NCI-H510A (cell line): ENCODE measurements at regions not wholly inside any gene's neighbourhood (a gene's known extent, or its start where the extent isn't known, plus 50 kb on each side); places are given as distances from the start of the nearest gene placed in this dataset.
"Not testable (repeated sequence)": the region's sequence is repeated elsewhere in the genome, so short reads cannot be mapped to it uniquely, and the experiment has no call there.

ENCODE experiments used
- DNase-seq: peaks from one replicate; lab custom pipeline; 2025; lab: John Stamatoyannopoulos, UW

- DNase-seq: no peak
Observed at GRCh38 chr7:132030086-132030568, 473.7 kb upstream of the PODXL start.

- no peak for DNase-seq
Observed at GRCh38 chr7:132029369-132030085, 473.1 kb upstream of the PODXL start.

- DNase-seq: no peak
Observed at GRCh38 chr7:132028144-132028920, 471.9 kb upstream of the PODXL start.

DNA sequence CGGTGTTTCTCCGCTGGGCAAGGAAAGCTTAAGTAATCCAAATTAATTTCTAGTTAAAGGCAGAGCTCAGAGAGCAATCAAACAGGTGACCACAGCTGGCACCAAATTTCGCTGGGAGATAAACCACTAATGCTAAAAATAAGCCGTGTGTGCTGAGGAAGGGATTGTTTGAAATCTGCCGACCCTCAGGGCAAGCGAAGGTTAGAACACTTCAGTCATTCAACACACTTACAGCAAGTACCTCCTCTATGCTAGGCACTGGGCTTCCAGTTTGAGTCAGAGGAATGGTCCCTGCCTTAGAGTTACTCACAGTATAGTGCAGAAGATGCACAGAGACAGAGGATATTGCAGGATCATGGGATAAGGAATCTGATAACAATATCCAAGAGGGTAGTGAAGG, 467.9 kb upstream of the PODXL start:
- DNase-seq: no peak

DNA sequence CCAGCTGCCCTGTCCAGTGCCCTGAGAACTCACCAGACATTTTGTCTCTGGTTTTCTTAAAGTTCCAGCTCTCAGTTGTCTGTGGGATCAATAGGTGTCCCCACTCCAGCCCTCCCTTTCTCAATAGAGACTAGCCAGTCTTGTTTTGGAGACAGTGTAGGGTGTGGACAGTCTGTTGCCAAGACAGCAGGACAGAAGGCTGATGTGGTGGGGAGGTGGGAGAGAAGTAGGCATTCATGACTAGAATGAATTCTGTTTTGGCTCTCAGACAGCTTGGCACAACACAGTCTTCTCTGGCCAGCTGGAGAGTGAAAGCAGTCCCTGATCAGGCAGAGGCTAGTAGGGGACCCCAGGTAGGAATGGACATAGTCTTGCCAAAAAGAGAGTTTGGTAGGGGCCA, 467.0 kb upstream of the PODXL start:
- no peak for DNase-seq

DNA sequence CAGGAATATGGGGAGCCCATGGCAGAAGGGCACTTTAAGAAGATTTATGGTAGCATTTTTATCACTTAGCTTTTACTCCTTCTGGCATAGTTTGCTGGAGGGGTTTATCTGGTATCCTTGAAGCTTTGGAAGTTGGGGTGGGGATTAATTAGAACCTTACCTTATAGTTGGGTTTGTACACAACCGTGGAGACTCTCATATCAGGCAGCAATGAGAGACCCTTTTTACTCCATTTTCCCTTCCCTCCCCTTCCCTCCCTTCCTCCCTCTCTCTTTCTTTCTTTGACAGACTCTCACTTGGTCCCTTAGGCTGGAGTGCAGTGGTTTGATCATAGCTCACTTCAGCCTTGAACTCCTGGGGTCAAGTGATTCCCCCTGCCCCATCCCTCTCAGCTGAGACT, 465.8 kb upstream of the PODXL start:
- DNase-seq: no peak

- no peak for DNase-seq
Observed at GRCh38 chr7:132019703-132020102, 463.3 kb upstream of the PODXL start.

GRCh38 chr7:132009778-132010177, 453.4 kb upstream of the PODXL start:
- no peak for DNase-seq

GRCh38 chr7:132004529-132004928, 448.1 kb upstream of the PODXL start:
- DNase-seq: no peak

- DNase-seq: no peak
Observed at GRCh38 chr7:132002343-132002968, 446.0 kb upstream of the PODXL start.

DNA sequence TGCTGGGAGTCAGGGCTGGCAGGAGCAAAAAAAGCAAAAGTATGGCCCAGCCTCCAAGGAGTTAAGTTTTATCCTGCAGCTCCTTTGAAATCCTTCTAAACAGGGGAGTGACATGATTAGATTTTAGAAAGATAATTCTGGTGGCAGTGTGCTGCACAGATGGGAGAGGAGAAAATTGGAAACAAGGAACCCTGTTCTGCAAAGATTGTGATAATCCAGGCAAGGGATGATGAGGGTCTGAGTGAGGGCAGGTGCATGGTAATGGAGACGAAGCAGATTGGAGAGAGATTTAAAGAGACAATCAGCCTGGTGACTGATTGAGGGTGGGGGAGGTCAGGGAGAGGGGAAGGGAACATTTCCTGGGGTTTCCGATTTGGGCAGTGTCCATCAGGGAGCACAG, 444.7 kb upstream of the PODXL start:
- DNase-seq: no peak

- no peak for DNase-seq
Observed at GRCh38 chr7:131999193-131999592, 442.8 kb upstream of the PODXL start.

DNA sequence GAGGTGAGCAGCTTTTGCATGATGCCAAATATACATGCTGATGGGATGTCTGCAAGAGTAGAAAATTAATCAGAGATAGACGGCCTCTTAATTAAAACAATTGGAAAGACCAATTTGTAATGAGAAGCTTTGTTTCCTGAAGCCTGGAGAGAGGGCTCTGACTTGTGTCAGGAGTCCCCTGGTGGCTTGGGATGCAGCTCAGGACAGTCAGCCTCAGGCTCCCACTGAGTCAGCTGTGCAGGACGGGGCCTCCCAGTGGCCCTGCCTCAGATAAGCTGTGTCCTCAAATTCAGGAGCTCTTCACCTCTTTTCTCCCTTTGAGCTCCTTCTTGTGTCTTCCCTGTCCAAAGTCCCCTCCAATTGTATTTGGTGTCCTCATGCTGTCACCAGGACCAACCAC, 438.9 kb upstream of the PODXL start:
- DNase-seq: no peak

GRCh38 chr7:131981069-131981468, 424.6 kb upstream of the PODXL start:
- DNase-seq: not testable (repeated sequence)

- not testable (repeated sequence) for DNase-seq
Observed at GRCh38 chr7:131978118-131978517, 421.7 kb upstream of the PODXL start.

- DNase-seq: no peak
Observed at GRCh38 chr7:131976411-131976810, 420.0 kb upstream of the PODXL start.

GRCh38 chr7:131974671-131975070, 418.2 kb upstream of the PODXL start:
- DNase-seq: no peak

GRCh38 chr7:131972251-131972650, 415.8 kb upstream of the PODXL start:
- DNase-seq: no peak

- DNase-seq: no peak
Observed at GRCh38 chr7:131970602-131971001, 414.2 kb upstream of the PODXL start.

GRCh38 chr7:131969560-131969959, 413.1 kb upstream of the PODXL start:
- DNase-seq: no peak

DNA sequence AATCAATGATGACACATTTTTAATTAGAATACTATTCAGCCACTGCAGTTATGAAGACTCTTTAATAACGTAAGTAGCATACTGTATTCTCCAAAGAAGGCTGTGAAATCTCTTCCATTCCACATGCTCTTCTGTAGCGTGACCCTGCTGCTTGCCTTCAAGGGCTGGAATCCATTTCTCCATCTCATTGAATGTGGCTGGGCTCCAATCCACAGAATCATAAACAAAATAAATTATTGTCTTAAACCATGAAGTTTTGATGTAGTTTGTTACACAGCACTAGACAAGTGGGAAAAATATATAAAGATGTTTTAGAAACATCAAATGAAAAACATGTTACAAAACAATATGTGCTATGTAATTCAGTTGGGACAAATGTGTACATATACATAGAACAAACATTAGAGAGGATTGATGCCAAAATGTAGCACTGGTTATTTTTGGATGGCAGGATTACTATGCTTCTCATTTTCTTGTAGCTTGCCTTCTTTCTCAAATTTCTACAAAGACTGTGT, 410.8 kb upstream of the PODXL start:
- DNase-seq: no peak

DNA sequence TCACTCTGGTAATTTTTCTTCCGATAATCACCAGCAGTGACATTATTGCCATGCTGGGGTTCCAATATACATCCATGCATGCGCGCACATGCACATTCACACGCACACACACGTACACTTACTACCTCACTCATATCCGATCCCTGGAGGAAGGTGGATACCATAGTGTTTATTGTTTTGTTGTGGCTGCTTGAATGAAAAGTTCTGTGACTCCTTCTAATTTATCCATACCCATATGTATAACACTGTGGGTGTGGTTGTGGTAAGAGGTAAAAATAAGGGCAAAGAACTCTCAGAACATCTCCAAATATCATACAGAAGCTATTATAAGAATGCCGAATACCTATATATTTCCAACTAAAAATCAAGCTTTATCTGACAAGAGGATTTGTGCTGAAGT, 407.8 kb upstream of the PODXL start:
- no peak for DNase-seq
